ENCODE measurements at regions not wholly inside any gene's neighbourhood (a gene's known extent, or its start where the extent isn't known, plus 50 kb on each side); places are given as distances from the start of the nearest gene placed in this dataset.

- DNase-seq (ENCODE audit: low read depth): no peak
- TF ChIP-seq, protein P1, sequence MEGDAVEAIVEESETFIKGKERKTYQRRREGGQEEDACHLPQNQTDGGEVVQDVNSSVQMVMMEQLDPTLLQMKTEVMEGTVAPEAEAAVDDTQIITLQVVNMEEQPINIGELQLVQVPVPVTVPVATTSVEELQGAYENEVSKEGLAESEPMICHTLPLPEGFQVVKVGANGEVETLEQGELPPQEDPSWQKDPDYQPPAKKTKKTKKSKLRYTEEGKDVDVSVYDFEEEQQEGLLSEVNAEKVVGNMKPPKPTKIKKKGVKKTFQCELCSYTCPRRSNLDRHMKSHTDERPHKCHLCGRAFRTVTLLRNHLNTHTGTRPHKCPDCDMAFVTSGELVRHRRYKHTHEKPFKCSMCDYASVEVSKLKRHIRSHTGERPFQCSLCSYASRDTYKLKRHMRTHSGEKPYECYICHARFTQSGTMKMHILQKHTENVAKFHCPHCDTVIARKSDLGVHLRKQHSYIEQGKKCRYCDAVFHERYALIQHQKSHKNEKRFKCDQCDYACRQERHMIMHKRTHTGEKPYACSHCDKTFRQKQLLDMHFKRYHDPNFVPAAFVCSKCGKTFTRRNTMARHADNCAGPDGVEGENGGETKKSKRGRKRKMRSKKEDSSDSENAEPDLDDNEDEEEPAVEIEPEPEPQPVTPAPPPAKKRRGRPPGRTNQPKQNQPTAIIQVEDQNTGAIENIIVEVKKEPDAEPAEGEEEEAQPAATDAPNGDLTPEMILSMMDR (IDR thresholded peaks at IDR 0.05; ENCODE audit: insufficient read depth, low read depth, low read length, missing control alignments): no peak
- no peak overlapping the region for H3K4me3 ChIP-seq (ENCODE audit: low read length)
Measured at GRCh38 chr3:73893089-73893488, 268.3 kb upstream of the PDZRN3 start.

DNA sequence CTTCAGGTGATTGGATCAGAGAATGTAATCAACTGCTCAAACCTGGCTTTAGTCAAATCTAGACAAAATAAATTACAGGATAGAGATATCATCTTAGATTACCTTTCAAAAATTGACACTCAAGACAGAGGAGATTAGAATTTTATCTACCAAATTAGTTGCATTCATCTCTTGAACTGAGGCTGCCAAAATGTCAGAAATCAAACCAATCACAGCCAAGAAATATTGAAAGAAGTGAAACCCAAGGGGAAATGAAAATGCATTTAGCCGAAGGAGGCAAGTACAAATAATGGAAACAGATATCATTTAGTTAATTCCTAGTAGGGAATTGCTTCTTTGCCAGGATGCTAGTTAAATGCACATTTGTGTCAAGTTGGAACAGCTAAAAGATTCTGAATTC, 261.1 kb upstream of the PDZRN3 start:
- TF ChIP-seq, protein P1 (IDR thresholded peaks at IDR 0.05; ENCODE audit: insufficient read depth, low read depth, low read length, missing control alignments): no peak
- no peak for DNase-seq (ENCODE audit: low read depth)
- no peak overlapping the region for H3K4me3 ChIP-seq (ENCODE audit: low read length)

DNA sequence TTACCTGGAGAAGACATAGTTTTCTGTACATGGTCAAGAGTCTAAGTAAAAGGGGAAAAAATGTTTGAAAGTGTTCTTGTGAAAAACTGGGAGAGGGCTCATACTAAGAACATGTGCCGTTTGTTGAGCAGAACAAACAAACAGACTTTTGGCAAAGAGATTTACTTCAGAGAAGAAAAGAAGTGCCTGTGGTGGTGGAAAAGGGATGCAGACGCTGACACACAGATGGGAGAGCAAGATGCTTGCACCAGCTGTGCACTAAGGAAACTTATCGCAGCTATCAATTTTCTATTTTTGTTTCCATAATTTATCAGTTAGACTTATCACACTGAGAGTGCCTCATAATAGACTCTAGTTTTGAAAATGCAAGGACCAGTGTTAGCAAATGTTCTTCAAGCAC, 259.6 kb upstream of the PDZRN3 start:
- no peak for DNase-seq (ENCODE audit: low read depth)
- TF ChIP-seq, protein P1 (IDR thresholded peaks at IDR 0.05; ENCODE audit: insufficient read depth, low read depth, low read length, missing control alignments): no peak
- H3K4me3 ChIP-seq (ENCODE audit: low read length): no peak overlapping the region

- no peak for DNase-seq (ENCODE audit: low read depth)
- TF ChIP-seq, protein P1 (IDR thresholded peaks at IDR 0.05; ENCODE audit: insufficient read depth, low read depth, low read length, missing control alignments): no peak
- no peak overlapping the region for H3K4me3 ChIP-seq (ENCODE audit: low read length)
Measured at GRCh38 chr3:73883497-73883896, 258.8 kb upstream of the PDZRN3 start.

GRCh38 chr3:73874606-73875369, 250.0 kb upstream of the PDZRN3 start:
- TF ChIP-seq, protein P1 (IDR thresholded peaks at IDR 0.05; ENCODE audit: insufficient read depth, low read depth, low read length, missing control alignments): no peak
- no peak for DNase-seq (ENCODE audit: low read depth)
- H3K4me3 ChIP-seq (ENCODE audit: low read length): no peak overlapping the region

DNA sequence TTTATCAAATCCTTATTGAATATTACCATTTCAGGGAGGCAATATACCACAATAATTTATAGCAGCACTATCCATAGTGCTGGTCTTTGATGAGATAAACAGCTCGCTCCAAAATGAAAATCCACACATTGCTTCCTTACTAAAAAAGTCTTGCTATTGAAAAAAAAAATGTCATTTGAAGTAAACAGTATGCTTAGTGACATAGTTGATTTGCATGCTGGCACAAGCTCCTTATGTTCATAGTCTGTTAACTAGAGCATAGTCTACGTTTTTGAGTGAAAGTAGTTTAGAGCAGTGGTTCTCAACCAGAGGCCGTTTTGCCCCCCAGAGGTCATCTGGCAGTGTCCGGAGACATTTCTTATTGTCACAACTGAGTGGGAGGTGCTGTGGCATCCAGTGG, 249.4 kb upstream of the PDZRN3 start:
- no peak overlapping the region for H3K4me3 ChIP-seq (ENCODE audit: low read length)
- TF ChIP-seq, protein P1 (IDR thresholded peaks at IDR 0.05; ENCODE audit: insufficient read depth, low read depth, low read length, missing control alignments): no peak
- DNase-seq (ENCODE audit: low read depth): no peak
